GM18505 (cell line): ENCODE measurements at regions not wholly inside any gene's neighbourhood (a gene's known extent, or its start where the extent isn't known, plus 50 kb on each side); places are given as distances from the start of the nearest gene placed in this dataset.

Experiments
- ATAC-seq: cut with Tn5 transposase; IDR thresholded peaks from one replicate; pipeline ENCODE4 v1.9.1; 2021; ENCODE audit not compliant: unreplicated experiment
- POLR2A ChIP-seq: IDR thresholded peaks from 4 replicates; pipeline ENCODE4 v1.6.1; 2011; ENCODE audit warnings: borderline replicate concordance; ENCODE audit not compliant: insufficient read depth, insufficient read length; ENCODE audit errors: extremely low read depth

GRCh38 chr11:42049186-42049585, 589.7 kb upstream of the LRRC4C start:
- no peak for TF ChIP-seq POLR2A
- no peak for ATAC-seq

- TF ChIP-seq POLR2A = no peak
- ATAC-seq = no peak
Observed at GRCh38 chr11:42049650-42050049, 590.2 kb upstream of the LRRC4C start.

- no peak for TF ChIP-seq POLR2A
- no peak for ATAC-seq
Observed at GRCh38 chr11:42054351-42054900, 595.0 kb upstream of the LRRC4C start.

GRCh38 chr11:42055606-42056005, 596.2 kb upstream of the LRRC4C start:
- no peak for ATAC-seq
- TF ChIP-seq POLR2A = no peak

GRCh38 chr11:42058794-42059193, 599.3 kb upstream of the LRRC4C start:
- TF ChIP-seq POLR2A = no peak
- no peak for ATAC-seq

- ATAC-seq = no peak
- no peak for TF ChIP-seq POLR2A
Observed at GRCh38 chr11:42065199-42065598, 605.7 kb upstream of the LRRC4C start.

- TF ChIP-seq POLR2A = no peak
- no peak for ATAC-seq
Observed at GRCh38 chr11:42066113-42066512, 606.7 kb upstream of the LRRC4C start.

GRCh38 chr11:42074306-42074705, 614.9 kb upstream of the LRRC4C start:
- TF ChIP-seq POLR2A = no peak
- ATAC-seq = no peak

GRCh38 chr11:42075180-42075579, 615.7 kb upstream of the LRRC4C start:
- no peak for TF ChIP-seq POLR2A

GRCh38 chr11:42077794-42078193, 618.3 kb upstream of the LRRC4C start:
- no peak for ATAC-seq
- no peak for TF ChIP-seq POLR2A

More at GRCh38 chr11:42075180-42075579, 615.7 kb upstream of the LRRC4C start:
- no peak for ATAC-seq

- TF ChIP-seq POLR2A = no peak
Observed at GRCh38 chr11:42085736-42086135, 626.3 kb upstream of the LRRC4C start.

GRCh38 chr11:42093541-42093940, 634.1 kb upstream of the LRRC4C start:
- ATAC-seq = no peak
- TF ChIP-seq POLR2A = no peak

More at GRCh38 chr11:42085736-42086135, 626.3 kb upstream of the LRRC4C start:
- no peak for ATAC-seq

- no peak for ATAC-seq
- no peak for TF ChIP-seq POLR2A
Observed at GRCh38 chr11:42098075-42098474, 638.6 kb upstream of the LRRC4C start.

- no peak for TF ChIP-seq POLR2A
- no peak for ATAC-seq
Observed at GRCh38 chr11:42112866-42113265, 653.4 kb upstream of the LRRC4C start.

GRCh38 chr11:42114927-42115326, 655.5 kb upstream of the LRRC4C start:
- TF ChIP-seq POLR2A = no peak
- no peak for ATAC-seq
